ENCODE measurements at regions not wholly inside any gene's neighbourhood (a gene's known extent, or its start where the extent isn't known, plus 50 kb on each side); places are given as distances from the start of the nearest gene placed in this dataset.
"Not testable (repeated sequence)": the region's sequence is repeated elsewhere in the genome, so short reads cannot be mapped to it uniquely, and the experiment has no call there.

DNA sequence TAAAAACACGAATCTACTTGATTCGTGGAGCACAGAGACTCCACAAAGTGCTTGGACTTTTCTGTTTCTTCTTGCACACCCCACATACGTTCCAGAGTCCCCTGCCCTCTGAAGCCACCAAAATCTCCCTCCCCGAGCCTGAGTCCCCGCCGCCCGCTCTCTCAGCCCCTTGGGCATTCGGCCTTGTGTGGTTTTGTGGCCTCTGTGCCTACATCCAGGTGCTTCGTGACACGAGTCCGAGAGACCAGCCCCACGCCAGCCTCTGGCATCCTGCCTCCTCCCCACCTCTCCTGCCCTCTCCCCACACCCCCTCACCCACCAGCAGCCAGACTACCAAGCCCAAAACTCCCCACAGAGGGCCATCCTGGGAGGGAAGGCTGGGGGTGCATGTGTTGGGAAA, 87.8 kb upstream of the PPP1R26 start:
- DNase-seq, result no peak

DNA sequence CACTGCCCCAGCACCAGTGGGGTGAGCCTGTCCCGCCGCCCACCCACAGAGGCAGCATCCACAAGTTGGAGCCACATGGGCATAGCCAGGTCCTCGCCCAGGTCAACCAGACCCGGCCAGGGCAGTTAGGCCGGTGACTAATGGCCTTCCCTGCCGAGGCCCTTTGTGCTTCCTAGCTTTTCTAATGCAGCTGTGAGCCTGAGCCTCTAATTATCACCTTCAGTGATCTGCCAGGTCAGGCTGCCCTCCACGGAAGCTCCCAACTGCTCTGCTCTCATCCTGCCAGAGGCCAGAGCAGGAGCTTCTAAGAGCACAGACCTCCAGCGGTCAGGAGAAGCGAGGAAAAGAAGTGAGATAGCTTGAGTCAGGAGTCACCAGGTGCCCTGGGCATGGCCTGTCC, 87.1 kb upstream of the PPP1R26 start:
- DNase-seq, result no peak

DNA sequence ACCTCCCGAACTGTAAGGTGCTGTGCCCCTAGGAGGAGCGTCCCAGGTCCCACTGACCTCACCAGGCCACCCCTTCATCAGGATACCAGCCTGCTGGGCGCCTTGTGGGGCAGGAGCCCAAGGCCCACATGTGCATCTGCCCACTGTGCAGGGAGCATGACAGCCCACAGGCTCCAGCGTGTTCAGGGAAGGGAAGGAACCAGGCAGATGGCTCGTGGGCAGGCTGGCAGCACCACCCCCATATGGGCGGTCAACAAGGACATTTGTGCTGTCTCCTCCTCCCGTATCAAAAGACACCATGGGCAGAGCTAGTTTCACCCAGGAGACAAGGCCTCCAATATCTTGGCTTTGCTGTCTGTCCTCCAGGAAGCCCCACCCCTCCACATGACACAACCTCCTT, 85.5 kb upstream of the PPP1R26 start:
- no peak for DNase-seq

DNA sequence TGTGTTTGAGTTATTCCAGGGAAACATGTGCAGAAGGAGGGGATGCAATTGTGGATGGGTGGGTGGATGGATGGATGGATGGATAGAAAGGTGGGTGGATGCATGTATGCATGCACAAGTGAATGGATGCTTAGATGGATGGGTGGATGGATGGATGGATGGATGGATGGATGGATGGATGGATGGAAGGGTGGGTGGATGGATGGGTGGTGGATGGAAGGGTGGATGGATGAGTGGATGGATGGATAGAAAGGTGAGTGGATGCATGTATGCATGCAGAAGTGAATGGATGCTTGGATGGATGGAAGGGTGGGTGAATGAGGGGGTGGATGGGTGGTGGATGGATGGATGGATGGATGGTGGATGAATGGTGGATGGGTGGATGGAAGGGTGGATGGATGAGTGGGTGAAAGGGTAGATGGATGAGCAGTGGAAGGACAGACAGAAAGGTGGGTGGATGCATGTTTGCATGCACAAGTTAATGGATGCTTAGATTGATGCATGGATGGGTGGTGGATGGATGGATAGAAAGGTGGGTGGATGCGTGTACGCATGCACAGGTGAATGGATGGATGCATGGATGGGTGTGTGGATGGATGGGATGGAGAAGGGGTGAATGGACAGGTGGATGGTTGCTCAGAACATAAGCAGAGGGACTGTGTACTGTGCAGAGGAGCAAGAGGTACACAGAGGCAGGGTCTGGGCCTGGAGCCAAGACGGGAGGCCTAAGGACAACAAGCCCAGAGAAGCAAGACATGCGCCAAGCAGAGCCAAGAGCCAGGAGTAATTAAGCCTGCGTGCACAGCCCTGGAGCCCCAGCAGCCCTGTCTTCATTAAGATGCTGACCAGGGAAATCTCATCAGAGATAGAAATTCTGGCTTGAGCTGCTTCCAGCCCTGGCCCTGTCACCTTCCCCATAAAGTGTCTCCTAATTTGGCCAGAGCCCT, 84.6 kb upstream of the PPP1R26 start:
- DNase-seq, result no peak

DNA sequence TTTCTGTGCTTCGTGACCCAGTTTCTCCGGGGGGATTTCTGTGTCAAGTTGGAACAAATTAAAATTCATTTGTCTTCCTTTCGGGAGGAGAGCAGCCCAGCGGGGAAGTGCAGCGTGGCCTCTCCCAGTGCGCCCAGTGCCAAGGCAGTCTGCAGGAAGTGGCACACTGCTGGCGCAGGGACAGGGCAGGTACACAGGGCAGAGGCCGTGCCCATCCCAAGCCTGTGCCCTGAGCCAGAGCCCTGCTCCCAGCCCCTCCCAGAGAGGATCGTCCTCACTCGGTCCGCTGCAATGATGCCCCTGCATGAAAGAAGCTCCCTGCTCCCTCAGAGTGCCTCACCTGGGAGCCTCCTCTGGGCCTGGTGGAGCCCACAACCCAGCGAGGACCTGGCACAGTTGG, 82.4 kb upstream of the PPP1R26 start:
- DNase-seq, result no peak

DNA sequence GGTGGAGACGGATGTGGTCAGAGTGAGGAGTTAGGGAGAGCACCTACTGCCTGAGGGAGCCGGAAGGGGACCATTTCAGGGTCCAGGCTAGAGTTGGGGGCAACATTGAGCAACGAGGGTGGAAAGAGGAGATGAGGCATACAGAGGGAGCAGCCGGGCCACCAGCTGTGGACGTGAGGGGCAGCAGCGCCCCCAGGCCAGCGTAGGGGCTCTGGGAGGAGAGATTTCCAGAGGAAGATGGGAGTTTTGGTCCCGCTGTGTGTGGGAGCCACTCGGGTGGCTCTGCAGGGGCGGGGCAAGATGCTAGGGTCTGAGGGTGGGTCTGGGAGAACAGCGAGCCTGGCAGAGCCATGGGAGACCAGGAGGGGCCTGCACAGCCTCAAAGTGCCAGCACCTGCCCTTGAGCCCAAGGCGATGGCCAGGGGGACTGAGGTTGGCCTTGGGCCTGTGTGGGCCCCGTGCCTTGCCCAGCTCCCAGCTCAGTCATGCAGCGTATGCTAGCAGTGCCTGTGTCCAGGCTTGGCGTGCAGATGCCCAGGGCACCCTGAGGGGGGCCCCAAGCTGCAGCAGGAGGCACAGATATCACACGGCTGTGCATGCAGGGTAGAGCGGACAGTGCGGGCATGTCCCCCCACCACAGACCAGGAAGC, 80.5 kb upstream of the PPP1R26 start:
- no peak for DNase-seq

DNA sequence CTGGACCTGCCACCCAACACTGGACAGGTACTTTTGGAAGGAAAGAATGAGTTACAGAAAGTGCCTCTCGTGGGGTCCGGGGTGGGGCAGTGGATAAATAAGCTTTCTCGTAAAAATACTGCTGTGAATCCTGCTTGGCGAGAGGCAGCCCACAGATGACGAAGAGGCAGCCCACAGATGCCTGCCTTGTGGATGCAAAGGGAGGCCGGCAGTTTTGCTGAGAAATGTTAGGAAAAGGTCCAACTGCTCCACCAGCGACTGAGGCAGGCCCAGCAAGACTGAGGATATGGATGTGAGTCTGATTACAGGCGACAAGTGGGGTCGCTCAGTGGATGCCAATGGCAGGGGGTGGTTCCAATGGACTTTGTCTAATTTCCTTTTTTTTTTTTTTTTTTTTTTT, 79.1 kb upstream of the PPP1R26 start:
- no peak for DNase-seq

DNA sequence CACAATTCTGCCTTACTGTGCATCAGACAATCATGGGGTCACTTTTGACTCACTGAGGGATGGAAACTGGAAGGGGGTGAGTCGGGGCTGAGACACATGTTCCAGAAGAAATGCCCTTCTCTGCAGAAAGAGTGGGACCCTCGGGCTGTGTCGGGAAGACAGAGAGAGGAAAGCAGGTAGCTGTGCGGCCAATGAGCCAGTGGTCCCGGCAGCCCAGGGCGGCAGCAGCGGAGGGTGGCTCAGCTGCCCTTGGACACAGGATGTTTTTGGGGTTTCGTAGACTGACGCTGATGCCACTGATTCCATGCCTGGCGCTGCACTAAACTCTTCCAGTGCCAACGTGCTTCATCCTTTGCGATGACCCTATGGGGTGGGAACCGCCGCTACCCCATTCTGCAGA, 78.4 kb upstream of the PPP1R26 start:
- no peak for DNase-seq

DNA sequence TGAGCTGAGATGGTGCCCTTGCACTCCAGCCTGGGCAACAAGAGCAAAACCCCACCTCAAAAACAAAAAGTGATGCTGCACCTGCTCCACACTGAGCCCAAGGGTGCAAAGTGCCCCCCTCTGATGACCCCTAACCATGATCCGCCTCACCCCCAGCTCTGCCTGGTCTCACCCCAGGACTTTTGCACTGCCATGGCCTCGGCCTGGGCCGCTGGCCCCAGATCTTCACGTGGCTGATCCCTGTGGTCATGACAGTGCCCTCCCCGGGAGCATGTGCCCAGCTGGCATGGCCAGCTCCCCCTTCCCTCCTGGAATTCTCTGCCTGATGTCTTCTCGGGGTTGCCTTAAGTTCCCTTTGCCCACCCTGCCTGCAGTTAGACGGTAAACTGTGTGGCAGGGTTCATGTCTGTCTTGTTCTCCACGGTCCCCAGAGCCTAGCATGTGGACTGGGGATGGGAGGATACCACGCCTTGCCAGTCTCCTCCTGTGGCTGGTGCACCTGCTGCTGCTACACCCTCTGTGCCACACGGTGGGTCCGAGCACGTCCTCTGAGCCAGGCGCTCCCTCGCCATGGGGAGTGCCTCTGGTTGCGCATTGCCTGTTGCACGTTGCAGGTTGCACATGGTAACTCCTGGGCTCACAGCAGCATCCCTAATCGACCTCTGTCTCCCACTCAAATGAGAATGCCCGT, 77.4 kb upstream of the PPP1R26 start:
- no peak for DNase-seq

DNA sequence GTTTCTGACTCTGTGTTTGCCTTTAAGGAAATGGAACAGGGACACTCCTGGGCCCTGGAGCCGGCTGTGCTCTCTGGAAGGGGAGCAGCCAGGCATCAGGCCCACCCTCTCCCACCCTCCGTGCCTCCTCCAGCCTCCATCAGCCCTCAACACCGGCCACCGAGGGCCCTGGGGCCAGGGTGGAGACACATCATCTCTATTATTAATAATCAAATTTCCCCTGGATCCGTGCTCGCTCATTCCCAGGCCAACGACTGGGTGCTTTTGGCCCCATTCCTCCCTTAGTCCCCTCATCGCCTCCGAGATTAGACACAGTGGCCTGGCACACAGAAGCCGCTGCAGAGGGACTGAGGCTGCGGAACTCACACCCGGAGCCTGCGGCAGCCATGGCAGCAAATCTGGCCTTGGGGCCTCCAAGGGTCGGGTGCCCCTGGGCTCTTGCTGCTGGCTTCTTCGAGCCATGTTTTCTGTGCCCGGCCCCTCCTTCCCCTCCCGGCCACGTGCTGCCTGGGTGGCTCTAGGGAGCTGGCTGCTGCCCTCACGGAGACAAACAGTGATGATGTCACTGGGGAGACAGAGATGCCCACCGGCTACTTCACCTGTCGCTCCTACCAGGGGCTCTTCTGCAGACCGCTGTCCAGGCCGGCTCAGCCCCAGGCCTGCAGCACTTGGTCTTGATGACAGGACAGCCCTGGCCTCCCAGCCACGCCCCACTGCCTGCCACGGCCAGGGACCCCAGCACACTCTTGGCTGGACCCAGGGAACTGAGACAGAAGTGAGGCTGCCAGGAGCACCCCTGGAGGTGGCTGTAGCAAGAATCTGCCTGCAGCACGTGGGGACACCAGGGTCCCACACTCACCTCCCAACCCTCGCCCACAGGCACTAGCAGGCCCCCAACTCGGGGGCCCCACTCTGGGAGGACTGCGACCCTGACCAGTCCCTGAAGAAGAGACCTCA, 76.6 kb upstream of the PPP1R26 start:
- DNase-seq, result no peak

DNA sequence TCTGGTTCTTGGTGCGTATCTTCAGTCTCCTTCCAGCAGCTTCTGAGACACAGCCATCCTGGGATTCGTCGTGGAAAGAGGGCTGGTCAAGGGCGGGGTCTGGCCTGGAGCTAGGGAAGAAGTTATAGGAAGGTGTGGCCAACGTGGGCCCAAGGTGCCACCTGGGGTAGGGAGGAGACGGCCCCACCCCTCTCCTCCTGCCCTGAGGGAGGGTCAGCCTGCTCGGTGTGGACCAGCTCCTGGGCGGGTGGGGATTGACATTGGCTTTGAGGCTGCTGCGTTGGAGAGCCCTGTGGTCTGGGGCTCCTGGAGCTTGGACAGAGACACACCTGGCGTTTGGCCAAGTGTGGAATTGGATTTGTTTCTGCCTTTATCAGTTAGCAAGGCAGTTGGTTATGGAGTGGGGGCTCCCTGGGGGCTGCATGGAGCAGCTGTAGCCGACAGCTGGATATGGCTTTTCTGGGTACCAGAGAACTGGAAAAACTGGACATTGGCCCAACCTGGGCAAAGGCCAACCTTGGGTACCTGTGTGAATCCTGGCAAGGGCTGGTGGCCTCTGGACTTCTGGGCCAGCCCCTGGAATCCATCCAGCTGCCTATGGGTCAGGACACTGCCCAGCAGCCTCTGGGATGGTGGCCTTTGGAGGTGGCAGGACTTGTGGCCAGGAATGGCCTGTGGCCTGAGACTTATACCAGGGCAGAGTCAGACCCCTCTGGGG, 75.7 kb upstream of the PPP1R26 start:
- DNase-seq, result no peak

DNA sequence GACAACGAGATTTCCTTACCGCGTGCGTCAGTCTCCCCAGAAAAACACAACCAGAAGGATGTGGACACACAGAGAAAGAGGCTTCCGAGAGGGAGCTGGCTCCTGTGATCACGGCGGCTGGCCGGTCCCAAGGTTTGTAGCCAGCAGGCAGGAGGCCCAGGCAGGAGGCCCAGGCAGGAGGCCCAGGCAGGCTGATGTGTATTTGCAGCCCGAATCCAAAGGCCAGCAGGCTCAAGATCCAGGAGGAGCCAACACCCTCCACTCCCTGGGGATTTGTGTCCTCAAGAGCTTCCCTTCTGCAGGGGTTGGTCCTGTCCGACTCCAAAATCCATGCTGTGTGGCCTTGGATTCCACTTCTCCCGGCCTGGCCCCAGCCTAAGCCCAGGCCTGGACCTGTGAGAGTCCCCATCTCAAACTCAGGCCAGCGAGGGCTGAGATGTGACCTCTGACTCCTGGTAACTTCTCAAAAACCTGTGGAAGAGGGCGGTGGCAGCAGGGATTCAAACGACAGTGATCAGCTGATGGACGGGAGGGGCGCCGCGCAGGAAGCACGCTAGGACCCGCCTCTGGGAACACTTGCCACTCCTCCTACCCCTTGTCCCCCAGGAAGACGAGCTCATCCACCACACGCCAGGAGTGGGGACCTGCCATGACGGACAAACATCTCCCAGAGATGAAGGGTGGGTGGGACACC, 75.0 kb upstream of the PPP1R26 start:
- no peak for DNase-seq

DNA sequence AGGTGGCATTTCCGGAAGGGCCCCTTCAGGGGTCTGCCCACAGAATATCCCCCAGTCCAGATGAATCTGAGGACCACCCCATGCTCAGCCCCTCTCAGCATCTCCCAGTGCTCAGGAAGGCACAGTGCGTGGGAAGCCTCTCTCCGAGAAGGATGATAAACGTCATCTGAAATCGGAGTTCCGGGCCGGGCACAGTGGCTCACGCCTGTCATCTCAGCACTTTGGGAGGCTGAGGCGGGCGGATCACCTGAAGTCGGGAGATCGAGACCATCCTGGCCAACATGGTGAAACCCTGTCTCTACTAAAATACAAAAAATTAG, 74.5 kb upstream of the PPP1R26 start:
- DNase-seq, result not testable (repeated sequence)

DNA sequence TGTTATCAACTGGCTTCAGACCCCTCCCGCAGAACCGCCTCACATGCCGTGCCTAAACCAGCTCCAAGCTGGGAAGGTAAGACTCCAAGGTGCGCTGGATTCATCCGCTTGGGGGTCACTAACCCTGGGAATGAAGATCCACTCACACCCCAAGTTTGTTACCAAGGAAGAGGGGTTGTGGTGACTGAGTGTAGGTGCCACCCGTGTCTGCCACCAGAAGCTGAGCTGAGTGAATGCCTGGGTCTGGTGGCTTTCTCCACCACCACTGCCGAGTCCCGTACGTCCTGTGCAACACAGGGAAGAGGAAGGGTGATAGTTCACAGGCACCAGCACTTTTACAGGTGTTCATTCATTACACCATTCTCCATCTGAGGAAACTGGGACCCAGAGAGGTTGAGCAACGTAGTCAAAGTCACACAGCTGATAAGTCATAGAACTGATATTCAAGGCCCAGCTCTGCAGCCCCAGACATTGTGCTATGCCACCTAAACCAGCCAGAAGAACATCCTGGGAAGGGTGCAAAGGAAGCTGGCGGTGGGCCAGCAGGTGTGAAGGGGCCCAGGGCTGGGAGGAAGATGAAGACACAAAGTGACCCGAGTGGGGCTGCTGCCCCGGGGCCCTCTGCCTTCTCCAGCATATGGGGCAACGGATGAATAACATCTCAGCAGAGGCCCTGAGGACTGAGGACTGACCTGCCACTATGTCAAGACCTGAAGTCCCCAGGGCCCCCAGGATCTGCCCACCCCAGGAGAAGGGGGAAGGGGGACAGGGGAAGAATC, 70.9 kb upstream of the PPP1R26 start:
- DNase-seq, result no peak

DNA sequence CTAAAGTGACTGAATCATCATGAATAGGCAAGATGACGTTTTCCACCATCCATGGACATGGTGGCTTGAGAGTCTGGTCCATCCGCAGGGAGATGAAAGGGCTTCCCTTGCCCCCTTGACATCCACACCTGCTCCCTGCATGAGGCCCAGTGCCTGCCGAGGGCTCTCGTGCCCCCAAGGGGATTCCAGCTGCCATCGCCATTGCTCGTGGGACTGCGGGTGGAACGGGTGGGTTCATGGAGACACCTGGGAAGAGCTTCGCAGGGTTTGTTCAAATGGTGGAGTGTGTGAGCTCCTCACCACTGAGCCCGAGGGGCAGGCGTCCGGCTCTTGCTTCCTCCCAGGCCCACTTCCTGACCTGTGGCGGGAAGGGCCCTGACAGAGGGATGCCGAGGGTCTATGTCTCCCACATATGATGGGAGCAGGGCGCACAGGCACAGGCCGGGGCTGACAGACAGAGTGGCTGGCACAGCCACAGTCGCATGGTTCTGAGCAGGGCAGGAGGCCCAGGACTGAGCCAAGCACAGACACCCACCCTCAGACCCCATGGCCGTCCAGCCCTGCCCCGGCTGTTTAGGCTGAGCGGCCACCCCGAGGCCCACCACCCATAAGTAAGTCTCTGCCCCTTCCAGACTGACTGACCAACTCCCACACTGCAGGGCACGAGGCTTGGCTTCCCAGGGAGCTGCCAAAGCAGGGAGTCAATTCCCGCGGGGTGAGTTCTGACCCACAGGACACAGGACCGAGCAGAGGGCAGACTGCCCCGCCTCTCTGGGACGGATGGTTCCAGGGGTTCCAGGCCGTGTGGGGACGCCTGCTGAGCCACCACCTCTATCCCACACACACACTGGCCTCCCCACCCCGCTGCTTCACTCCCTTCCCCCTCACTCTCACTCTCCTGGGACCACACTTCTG, 70.0 kb upstream of the PPP1R26 start:
- DNase-seq, result no peak

DNA sequence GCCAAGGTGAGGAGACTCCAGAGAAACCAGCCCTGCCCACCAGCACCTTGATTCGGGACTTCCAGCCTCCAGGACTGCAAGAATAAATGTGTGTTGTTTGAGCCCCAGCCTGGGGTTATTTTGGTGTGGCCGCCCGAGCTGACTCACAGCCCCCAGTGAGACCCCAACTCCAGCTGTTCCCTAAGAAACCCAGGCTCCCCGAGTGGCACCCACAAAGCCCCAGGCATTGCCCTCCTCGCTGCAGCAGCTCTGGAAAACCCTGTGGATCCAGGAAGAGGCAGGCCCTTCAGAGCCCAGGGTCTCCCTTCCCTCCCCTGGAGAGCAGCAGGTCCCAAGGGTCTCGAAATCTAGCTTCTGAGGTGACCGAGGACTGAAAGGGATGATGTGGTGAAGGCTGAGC, 69.2 kb upstream of the PPP1R26 start:
- DNase-seq, result no peak

DNA sequence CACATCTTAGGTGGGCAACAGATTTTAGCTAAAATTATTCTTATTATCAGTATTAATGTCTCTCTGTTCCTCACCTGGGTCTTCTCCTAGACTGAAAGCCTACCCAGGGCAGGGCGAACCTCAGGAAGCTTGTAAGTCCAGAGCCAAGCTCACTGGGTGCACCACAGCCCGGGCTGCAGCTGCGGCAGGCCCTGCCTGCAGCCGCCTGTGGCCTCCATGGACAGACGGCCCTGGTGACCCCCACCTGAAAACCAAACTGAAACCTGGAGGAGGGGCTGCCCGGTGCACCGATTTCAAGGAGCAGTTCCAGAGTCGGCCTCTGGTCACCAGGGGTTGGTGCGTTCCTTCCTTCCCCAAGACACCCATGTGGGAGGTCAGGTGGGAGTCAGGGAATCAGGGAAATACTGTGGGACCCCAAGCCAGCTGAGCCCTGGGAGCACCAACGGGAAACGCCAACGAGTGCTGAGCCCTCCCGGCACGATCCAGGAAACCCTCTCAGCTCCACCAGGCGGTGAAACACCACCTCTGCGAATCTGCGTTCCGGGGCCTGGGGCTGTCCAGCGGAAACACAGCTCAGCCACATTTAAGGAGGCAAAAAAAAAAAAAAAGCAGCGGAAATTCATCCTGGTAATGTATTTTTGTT, 68.6 kb upstream of the PPP1R26 start:
- no peak for DNase-seq

DNA sequence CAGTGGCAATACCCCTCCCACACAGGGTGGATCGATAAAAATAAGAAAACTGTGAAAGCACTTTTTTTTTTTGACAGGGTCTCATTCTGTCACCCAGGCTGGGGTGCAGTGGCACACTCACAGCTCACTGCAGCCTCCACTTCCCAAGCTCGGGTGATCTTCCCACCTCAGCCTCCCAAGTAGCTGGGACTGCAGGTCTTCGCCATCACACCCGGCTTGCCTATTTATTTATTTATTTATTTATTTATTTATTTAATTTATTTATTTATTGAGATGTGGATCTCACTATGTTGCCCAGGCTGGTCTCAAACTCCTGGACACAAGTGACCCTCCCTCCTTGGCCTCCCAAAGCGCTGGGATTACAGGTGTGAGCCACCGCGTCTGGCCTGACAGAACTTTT, 68.0 kb upstream of the PPP1R26 start:
- DNase-seq, result not testable (repeated sequence)
